A673 (cell line): ENCODE measurements at regions not wholly inside any gene's neighbourhood (a gene's known extent, or its start where the extent isn't known, plus 50 kb on each side); places are given as distances from the start of the nearest gene placed in this dataset.

Source experiments
- CTCF ChIP-seq: fragments of 300-800, 200-600 bp; sonication (generic); conservative IDR thresholded peaks from 2 replicates; pipeline ENCODE4 v1.5.1; 2017; ENCODE audit warnings: low read depth, mild to moderate bottlenecking, antibody characterized with exemption, low read length, moderate library complexity, mixed read lengths
- EZH2 ChIP-seq: fragments of 200-600 bp; sonication (generic); IDR thresholded peaks from 2 replicates; pipeline ENCODE4 v1.6.1; 2017; ENCODE audit warnings: borderline replicate concordance, low read depth, mild to moderate bottlenecking, mixed read lengths, antibody characterized with exemption, low read length; ENCODE audit not compliant: poor library complexity, severe bottlenecking

- TF ChIP-seq CTCF (no peak), EZH2 (no peak)
Measured at GRCh38 chr20:59390437-59390836, 90.0 kb downstream of the EDN3 start.
